ENCODE measurements at regions not wholly inside any gene's neighbourhood (a gene's known extent, or its start where the extent isn't known, plus 50 kb on each side); places are given as distances from the start of the nearest gene placed in this dataset.

DNA sequence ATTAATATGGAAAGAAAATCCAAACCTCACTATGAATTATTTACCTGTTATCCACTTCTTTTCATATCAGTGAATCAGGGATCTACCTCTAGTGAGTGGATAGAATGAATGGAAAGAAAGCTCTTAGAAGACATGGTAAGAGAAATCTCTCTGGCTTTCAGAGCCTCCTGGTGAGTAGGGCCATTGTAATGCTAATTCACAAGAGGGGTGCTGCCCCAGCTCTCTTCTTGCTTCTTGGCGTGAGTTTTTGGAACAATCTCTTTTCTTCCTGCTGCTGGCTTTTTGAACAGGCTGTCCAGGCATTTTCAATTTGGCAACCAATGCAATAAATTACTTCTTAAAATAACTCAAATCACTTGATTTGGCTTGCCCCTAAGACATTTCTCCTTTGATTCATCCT is 49.9 kb upstream of the KCNN2 start:
- Mint-ChIP-seq H3K27me3 (no peaks in the 10 kb centered on the region), H3K27ac (no peak overlapping the region), H3K4me1 (no peaks in the 10 kb centered on the region), H3K9me3 (no peaks in the 10 kb centered on the region), H3K4me3 (no peak overlapping the region), H3K36me3 (ENCODE audit: low read depth) (no peaks in the 10 kb centered on the region)
- ATAC-seq (replicated peaks): no peak
